ENCODE measurements at regions not wholly inside any gene's neighbourhood (a gene's known extent, or its start where the extent isn't known, plus 50 kb on each side); places are given as distances from the start of the nearest gene placed in this dataset.

DNA sequence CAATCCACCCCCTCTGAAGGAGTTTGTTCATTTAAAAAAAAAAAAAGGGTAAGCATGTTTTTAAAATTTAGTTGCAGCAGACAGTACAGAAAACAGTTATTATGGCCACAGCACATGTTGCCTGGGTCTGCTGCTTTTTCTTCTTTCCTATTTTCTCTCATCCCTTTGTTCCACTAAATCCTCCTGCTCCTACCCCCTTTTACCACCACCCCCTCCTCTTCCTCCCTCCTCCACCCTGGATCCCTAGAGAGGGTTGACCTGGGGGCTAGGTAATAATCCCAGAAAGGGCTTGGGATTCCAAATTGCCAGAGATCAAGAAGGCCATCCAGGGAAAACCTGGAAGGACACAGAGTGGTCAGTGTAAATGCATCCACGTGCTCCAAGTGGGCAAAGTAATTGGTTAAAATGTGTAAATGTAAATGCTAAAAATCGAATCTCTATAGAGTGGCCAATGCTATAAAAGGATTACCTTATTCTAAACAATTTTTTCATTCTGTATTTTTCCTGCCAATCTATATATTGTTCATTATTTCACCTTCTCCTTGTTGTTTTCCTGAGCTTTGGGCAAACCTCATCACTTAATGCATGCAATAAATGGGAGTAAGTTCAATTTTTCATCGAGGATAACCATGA, 89.0 kb upstream of the PIK3CG start:
- no peak for DNase-seq (ENCODE audit: low read depth, low spot score)

DNA sequence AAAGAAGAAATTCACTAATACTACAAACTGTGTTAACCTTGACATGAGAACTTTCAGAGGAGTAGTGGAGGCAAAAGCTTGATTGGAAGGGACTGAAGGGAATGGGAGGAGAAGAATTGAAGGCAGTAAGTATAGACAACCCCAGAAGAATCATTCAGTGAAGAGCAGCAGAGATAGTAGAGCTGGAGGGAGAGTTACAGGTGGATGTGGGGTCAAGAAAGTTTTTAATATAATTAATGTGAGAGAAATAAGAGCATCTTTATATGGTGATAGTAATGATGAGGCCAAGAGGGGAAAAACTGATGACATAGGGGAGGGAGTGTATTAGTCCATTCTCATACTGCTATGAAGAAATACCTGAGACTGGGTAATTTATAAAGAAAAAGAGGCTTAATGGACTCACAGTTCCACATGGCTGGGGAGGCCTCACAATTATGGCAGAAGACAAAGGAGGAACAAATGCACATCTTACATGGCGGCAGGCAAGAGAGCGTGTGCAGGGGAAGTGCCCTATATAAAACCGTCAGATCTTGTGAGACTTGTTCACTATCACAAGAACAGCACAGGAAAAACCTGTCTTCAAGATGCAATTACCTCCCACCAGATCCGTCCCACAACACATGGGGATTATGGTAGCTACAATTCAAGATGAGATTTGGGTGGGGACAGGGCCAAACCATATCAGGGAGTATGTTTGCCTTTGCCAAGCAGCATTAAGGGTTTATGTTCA, 88.3 kb upstream of the PIK3CG start:
- DNase-seq (ENCODE audit: low read depth, low spot score) = no peak

DNA sequence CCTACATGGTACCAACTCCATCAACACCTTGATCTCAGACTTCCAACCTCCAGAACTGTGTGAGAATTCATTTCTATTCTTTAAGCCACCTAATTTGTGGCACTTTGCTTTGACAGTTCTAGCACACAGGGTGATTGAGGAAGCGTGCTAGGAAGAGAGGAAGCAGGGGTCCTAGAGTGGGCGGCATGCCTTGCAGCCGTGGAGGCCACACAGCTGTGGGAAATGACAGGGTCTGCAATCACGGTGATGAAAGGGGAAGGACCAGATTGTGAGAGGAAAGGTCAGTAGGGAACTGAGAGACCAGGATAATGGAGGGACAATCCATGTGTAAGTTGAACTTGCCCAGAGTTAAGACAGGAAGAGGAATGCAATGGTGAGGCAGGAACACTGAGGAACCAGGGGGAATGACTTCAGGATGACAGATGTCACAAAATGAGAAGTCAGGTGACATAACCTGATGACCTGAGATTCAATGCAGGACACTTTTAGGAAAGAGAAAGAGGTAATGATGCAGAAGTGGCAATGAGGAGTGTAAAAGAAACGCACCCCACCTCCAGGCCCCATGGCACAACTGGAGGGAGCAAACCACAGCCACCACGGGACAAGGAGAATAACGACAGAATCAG, 87.3 kb upstream of the PIK3CG start:
- DNase-seq (ENCODE audit: low read depth, low spot score) = no peak

DNA sequence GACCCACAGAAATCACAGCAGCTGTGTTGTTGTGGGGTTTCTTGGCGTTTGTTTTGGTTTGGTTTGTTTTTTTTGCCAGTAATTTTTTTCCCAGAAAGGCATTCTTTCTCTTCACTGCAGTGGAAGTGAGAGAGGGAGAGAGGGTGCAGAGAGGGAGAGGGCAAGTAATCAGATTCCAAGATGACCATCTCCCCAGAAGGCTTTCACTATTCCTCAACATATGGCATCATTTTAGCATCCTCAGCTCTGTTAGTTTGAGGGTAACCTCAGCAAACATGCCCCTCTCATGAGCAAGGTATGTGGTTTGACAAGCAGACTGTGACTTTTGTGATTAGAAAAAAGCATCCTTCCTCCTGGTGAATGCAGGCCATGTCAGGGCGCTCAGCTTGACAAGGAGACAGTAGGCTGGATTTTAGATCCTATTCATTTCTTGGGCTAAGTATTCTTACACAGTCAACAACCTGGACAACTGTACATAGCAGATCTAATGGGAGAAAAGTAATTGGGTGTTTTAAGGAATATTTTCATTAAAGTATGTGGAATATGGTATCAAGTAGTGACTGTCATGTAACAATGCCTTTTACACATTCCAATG, 86.3 kb upstream of the PIK3CG start:
- DNase-seq (ENCODE audit: low read depth, low spot score) = no peak

DNA sequence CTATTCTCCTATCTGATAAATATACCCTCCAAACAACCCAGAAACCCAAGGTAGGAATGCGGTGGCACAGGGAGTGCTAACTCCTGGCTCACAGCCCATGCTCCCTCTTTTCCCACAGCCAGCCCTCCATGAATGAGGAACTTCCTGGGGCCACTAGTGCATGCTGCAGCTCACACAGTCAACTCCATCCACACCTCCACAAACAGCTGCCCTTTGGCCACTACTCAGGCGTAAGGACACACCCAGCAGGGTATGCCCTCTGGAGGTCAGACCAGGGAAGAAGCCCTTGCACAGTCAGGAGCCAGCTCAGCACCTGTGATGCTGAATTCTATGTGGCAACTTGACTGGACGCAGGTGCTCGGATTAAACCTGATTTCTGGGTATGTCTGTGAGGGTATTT, 85.2 kb upstream of the PIK3CG start:
- DNase-seq (ENCODE audit: low read depth, low spot score) = no peak

DNA sequence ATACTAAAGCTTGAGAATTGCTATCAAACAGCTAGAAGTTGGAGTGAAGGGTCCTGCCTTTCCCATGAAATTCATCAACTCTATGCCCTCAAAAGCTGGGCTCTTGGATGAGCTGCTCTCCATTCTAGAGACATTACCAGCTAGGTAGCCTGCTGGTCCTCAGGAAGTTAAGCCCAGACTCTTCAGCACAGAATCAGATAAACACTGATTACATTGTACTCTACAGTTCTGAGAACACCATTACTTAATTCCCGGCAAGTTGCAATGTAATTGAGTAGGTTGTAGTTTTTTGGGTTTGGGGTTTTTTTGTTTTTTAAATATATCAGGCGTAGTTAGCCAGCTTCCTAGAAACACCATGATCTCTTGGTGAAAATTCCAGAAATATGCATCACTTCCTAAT, 84.1 kb upstream of the PIK3CG start:
- no peak for DNase-seq (ENCODE audit: low read depth, low spot score)

DNA sequence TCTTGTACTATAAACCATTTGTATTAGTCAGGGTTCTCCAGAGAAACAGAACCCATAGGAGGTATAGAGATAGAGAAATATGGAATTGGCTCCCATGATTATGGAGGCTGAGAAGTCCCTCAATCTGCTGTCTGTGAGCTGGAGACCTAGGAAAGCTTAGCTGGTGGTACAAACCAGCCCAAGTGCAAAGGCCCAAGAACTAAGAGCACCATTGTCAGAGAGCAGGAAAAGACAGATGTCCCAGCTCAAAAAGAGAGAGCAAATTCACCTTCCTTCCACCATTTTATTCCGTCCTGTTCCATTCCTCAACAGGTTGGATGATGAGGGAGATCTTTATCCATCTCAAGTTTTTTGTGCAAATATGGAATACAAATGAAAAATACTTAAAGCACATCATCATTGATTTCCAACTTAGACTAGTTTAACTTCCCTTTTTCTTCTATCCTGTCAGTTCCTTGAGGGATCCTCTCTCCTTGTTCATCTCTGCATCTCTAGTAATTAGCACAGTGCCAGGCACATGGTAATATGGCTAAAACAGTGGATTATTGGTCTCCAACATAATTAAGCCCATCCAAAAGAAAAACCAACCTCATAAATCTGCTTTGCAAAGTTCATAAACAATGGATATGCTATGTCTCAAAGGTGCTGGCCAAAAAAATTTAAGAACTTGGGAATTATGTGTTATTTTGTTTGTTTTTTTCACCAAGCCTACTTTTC, 83.1 kb upstream of the PIK3CG start:
- no peak for DNase-seq (ENCODE audit: low read depth, low spot score)

DNA sequence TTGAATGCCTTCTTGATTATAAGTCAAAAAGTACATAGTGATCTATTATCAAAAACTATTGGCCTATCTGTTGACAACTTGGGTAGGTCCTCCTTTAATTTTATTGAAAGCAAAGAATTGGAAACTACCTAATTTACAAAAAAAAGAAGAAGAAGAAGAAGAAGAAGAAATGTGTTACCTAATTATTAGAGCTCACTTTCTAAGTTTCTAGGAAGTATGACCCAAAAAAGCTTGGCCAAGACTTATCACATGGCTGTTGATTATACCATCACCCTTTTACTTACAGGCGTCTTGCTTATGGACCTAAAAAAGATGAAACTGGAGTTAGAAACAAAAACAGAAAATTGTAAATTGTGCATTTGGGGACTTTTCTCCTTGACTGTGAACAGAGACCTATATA, 81.8 kb upstream of the PIK3CG start:
- DNase-seq (ENCODE audit: low read depth, low spot score) = no peak

DNA sequence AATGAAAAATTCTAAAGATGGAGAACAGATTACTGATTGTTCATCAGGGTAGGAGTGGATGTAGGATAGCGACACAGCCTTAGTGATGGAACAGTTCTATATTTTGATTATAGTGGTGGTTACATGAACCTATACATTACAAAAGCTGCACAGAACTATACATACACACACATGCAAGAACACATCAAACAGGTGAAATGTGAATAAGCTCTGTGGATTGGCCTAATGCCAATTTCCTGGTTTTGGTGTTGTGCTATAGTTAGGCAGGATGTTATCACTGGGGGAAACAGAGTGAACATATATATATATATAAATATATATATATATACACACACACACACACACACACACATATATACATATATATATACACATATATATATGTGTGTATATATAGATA, 76.4 kb upstream of the PIK3CG start:
- no peak for DNase-seq (ENCODE audit: low read depth, low spot score)

DNA sequence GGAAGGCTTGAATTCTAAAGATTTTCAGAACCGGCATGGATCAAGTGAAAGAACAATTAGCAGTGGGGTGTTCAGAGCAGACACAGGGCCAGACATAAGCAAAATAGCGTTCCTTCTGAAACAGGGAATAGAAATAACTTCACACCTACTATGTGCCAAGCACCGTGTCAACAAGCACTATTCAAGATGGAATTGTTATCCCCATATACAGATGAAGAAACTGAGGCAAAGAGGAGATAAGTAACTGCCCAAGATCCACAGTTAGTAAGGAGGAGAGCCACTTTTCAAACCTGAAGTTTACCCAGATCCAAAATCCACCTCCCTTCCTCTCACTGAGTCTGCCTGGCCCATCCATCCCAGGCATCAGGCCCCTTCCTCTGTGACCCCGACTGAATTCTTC, 73.6 kb upstream of the PIK3CG start:
- DNase-seq (ENCODE audit: low read depth, low spot score) = no peak

DNA sequence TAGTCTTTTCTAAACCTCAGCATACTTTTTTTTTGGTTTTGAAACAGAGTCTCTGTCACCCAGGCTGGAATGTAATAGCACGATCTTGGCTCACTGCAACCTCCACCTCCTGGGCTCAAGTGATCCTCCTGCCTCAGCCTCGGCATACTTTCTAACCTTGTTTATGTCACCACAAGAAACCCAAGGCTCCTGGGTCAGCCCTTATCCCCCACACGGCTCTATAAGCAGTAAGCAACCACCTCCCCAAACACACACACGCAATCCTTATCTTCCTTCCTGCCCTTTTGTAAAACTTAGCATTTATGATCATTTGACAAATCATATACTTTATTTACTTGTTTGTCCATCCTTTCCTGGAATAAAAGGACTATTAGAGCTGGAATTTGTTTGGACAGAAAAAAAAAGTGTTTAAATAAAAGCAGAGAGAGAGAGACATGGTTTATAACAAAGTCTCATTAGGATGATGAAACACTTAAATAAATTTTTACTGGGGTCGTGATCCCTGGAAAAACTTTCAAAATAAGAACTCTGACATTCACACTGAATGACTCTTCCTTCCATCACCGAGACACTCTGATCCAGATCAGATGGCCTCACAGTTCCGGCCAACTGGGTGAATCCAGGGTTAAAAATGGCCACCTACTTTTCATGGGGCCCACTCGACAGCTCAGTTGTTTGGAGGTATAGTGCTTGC, 72.7 kb upstream of the PIK3CG start:
- DNase-seq (ENCODE audit: low read depth, low spot score) = no peak

DNA sequence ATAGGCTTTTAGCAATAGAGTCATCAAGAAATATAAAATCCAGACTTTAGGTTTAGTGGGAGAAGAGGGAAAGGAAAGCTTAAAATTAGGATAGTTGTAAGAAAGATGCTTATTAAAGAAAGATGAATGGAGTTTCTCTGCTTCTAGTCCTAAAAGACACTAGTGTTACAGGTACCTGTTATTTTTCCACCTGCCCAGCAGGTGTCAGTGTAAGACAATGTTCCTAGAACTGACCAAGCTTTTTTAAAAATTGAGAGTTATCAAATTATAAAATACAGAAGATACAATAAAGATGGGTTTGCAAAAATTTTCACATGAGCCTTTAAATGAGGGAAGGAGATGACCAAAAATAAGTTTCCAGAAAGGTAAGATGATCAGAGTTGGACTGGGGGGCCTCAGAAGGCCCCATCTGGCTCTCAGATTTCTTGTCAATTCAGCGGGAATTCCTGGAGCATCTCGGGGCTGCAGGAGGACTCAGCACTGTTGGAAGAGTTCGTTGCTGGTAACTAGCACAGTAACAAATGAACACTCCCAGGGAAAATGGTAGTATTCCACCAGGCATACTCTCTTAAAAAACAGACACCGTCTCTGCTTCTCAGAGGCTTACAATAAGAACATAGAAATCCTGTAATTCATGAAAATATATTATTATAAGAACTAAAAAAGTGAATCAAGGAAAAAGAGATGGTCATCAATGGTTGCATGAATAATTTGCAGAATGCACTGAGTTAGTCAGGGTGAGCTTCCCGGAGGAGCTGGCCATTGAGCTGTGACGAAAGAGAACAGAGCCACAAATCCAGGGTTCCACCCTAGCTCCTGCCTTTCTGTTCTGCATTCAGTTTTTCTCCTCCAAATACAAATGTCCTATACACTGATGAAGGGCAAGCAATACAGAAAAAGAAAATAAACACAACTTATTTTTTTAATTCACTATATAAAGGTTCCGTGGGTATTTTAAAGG, 71.8 kb upstream of the PIK3CG start:
- DNase-seq (ENCODE audit: low read depth, low spot score) = peak; percentile 2

DNA sequence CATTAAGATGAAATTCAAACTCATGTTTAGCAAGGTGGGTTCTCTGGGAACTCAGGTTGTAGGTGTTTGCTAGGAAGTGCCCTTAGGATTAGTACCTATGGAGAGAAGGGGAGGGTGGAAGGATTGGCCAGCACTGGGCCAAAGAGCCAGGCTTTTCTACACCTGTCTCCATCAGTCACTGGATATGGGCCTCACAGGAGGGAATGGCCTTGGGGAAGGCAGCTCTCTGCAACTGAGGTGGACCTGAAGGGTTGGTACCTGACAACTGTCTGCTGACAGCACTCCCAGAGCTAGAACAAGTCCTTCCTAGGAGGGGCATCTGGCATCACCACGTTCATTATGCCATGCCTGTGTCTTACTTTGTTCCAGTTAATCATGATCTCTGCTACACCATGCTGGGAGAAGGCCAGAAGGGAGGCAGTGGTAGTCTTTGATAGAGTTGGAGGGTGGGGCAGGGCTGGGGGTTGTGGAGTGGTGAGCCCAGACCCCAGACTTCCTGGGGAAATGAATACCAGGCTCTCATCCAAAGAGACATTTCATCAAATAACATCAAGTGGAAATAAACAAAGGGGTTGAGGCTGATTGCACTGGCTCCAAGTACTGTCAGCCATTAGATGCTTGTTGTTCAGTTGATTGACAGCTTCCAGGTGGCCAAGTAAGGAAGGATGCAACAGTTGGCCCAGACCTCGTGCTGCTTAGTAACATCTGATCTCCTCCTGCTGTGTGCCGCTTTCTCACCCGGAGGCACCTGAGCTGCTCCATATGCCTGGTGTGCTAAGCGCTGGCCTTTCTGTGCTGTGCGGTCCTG, 70.6 kb upstream of the PIK3CG start:
- DNase-seq (ENCODE audit: low read depth, low spot score) = no peak

DNA sequence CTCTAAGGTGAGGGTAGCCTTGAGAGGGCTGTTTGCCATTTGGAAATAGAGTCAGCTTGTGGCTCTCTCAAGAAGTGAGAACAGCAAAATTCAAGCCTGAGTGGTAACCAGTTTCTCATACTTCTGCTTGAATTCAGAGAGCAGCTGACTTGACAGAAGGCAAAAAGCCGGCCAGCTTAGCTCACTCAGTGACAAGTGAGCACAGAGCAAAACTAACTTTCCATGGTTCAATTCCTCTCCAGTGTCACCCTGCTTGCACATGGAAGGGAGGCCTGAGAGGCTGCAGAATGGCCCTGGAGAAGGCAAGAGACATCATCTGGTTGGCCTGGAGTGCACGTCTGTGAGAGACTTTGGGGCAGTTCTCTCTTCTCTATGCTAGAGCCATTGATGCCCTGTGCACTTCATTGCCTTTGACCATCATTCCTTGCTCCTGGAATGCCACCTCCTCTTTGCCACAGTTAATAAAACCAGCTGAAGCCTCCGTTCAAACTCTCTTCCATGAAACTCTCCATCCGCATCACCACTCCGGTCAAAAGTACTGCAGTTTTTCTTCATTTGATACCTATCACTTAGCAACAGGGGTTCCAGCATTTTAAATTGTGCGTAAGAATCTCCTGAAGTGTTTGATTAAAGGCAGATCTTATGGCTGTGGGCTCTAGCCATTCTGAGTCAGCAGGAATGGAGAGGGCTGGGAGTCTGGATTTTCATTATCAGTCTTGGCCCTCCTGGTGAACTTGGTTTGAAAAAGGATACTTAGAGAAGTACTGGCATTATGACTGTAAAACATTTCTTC, 69.8 kb upstream of the PIK3CG start:
- no peak for DNase-seq (ENCODE audit: low read depth, low spot score)

DNA sequence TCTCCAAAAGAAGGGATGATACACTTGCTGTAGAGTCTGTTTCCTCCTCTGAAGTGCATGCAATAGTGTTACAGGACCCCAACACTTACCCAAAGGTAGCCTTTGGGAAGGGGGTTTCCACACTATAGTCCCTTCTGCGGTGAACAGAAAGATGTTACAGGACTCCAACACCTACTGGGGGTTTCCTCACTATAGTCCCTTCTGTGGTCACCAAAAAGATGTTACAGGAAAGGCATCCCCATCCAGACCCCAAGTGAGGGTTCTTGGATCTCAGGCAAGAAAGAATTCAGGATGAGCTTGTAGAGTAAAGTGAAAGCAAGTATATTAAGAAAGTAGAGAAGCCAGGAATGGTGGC, 69.2 kb upstream of the PIK3CG start:
- no peak for DNase-seq (ENCODE audit: low read depth, low spot score)

DNA sequence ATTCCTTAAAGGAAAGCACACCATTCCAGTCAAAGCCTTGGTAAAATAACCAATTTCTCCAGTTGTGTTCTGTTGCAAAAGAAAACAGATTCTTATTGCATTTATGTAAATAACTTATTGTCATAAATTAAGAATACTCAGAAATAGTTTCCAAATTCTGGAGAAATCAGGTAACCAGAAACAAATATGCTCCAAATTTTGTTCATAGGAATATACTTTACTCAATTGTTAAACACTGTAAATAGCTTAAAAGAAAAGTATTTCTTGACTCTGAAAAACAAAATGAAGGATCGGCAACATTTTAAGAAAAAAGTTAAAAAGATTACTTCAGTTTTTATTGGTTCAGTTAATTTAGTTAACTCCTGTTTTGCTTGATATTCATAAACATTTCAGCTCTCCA, 67.1 kb upstream of the PIK3CG start:
- no peak for DNase-seq (ENCODE audit: low read depth, low spot score)

DNA sequence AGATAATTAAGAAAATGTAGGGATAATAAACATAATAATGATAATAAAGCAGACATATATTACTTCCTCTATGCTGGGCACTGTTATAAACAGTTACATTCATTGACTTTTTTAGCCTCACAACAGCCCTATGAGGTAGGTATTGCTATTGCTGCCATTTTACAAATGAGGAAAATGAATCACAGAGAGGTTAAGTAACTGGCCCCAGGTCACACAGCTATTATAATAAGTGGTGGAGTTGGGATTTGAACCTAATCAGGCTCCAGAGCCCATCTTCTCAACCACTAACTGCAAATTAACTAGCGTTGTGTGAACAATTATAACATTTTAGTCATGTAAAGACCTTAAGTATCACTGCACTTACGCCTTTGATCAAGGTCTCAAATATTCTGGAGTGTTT, 62.5 kb upstream of the PIK3CG start:
- no peak for DNase-seq (ENCODE audit: low read depth, low spot score)

DNA sequence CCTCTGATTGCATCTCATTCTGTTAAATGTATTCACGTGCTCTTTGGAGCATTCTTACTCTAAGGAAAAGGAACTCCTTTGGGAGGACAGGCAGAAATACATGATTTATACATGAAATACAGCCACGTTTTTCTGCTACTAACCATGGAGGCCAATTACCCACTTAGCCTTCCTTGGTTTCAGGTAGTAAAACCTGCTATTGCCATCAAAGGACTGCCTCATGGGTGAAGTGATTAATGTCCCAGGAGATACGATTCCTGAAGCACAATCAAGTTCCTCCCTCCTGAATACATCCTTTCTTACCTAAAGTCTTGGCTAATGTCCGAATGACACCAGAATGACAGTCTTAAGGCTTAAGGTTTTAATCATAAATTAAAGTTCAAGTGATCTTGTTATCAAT, 58.5 kb upstream of the PIK3CG start:
- DNase-seq (ENCODE audit: low read depth, low spot score) = no peak

DNA sequence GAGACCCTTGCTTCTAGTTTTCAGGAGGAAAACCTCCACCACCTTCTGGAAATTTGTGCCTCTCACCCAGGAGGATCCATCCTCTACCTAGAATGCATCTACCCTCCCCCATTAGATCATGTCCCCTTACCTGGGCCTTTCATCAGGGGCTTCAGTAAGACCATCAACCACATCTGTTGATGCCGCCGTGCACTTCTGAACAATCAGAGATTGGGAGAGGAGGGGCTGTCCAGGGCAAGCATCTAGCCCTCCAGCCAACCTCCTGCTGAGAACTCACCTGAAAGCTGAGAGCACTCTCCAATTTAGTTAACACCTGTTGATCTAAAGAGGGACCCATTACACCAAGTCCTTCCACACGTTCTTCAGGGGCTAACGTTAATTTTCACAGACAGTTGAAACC, 57.6 kb upstream of the PIK3CG start:
- no peak for DNase-seq (ENCODE audit: low read depth, low spot score)
